GM06990 (cell line): ENCODE measurements at regions not wholly inside any gene's neighbourhood (a gene's known extent, or its start where the extent isn't known, plus 50 kb on each side); places are given as distances from the start of the nearest gene placed in this dataset.

ENCODE experiments used
- DNase-seq: peaks from one replicate; pipeline ENCODE4 v3.0.0-alpha.2; 2011; ENCODE audit not compliant: insufficient read length; ENCODE audit errors: extremely low read depth
- H3K27me3 ChIP-seq: replicated peaks from 2 replicates; pipeline ENCODE4 v1.6.0; 2011; ENCODE audit warnings: low read length; ENCODE audit not compliant: control insufficient read depth, insufficient read depth
- H3K36me3 ChIP-seq: 2 replicates; pipeline ENCODE4 v1.5.1; 2011; ENCODE audit warnings: low read length; ENCODE audit not compliant: control insufficient read depth, insufficient read depth
- H3K4me3 ChIP-seq: replicated peaks from 2 replicates; pipeline ENCODE4 v1.5.1; 2011; ENCODE audit warnings: low read depth, mild to moderate bottlenecking, control low read depth, low read length
- CTCF ChIP-seq: IDR thresholded peaks from 2 replicates; pipeline ENCODE4 v1.5.1; 2011; ENCODE audit warnings: low read length, control low read depth, mild to moderate bottlenecking, inconsistent platforms; ENCODE audit not compliant: insufficient read depth, poor library complexity, severe bottlenecking

DNA sequence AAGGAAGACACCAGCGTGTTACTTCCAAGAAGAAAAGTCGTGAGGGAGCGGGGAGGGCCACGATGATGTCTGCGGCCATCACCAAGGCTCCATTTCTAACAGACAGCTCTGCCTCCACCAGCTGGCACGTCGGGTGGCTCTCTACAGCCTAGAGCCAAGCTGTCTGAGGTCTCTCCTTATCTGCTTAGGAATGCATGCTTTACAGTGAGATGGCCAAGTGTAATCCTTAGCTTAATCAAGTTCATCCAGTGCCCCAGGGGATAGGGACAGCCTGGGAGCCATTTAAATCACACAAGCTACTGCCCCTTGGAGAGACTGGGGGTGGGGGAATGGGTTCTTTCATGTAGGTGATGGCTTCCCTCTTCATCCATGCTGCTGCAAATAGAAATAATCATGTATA lies 213.8 kb upstream of the CST7 start:
- no peak for DNase-seq

GRCh38 chr20:24736131-24736843 lies 212.8 kb upstream of the CST7 start:
- H3K36me3 ChIP-seq: no peaks in the 10 kb centered on the region
- DNase-seq: no peak
- H3K4me3 ChIP-seq: no peak overlapping the region
- no peaks in the 10 kb centered on the region for H3K27me3 ChIP-seq
- TF ChIP-seq CTCF: no peak

More for the DNA sequence above, 213.8 kb upstream of the CST7 start:
- TF ChIP-seq CTCF: no peak
- Histone ChIP-seq H3K4me3 (no peak overlapping the region), H3K27me3 (no peaks in the 10 kb centered on the region), H3K36me3 (no peaks in the 10 kb centered on the region)

- Histone ChIP-seq H3K27me3 (no peaks in the 10 kb centered on the region), H3K4me3 (no peak overlapping the region), H3K36me3 (no peaks in the 10 kb centered on the region)
- no peak for DNase-seq
- TF ChIP-seq CTCF: no peak
These were observed 212.2 kb upstream of the CST7 start for GRCh38 chr20:24736844-24737211.

DNA sequence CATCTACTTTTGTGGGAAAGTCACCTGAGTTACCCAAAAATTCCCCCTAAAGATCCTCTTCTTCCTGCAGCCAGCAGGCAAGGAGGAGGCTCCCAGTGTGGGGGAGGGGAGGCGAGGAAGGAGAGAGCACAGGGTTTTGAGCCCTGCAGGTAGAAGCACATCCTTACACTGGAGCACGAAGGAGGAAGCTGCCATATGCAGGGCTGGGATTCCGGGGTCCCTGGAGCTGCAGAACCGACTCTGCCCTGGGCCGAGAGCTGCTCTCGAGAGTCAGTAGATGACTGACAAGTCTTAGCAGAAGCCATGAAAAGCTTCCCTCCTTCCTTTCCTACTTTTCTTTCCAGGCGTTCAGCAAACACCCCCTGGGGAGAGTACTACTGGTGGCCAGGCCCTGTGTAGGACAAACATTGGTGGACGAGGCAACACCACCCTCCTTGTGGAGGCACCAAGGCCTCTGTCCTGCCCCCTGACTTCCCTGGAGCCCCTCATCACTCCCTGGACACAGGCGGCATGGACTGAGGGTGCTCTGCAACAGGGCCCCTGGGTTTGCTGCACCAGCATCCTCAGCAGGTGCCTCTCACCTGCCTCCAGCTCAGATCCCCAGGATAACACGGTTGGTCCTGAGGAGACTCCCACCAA lies 211.7 kb upstream of the CST7 start:
- Histone ChIP-seq H3K27me3 (no peaks in the 10 kb centered on the region), H3K4me3 (no peak overlapping the region), H3K36me3 (no peaks in the 10 kb centered on the region)
- no peak for TF ChIP-seq CTCF
- DNase-seq: no peak

- Histone ChIP-seq H3K36me3 (no peaks in the 10 kb centered on the region), H3K4me3 (no peak overlapping the region), H3K27me3 (no peaks in the 10 kb centered on the region)
- no peak for DNase-seq
- no peak for TF ChIP-seq CTCF
These were observed 210.9 kb upstream of the CST7 start for GRCh38 chr20:24738058-24738775.
